Stimulated activated naive CD4-positive, alpha-beta T cell (primary cell): ENCODE measurements at regions not wholly inside any gene's neighbourhood (a gene's known extent, or its start where the extent isn't known, plus 50 kb on each side); places are given as distances from the start of the nearest gene placed in this dataset.
"Not testable (repeated sequence)": the region's sequence is repeated elsewhere in the genome, so short reads cannot be mapped to it uniquely, and the experiment has no call there.

ENCODE experiments used
- DNase-seq, 6 experiments: peaks; one replicate each; lab custom pipeline; 2025; lab: John Stamatoyannopoulos, UW

DNA sequence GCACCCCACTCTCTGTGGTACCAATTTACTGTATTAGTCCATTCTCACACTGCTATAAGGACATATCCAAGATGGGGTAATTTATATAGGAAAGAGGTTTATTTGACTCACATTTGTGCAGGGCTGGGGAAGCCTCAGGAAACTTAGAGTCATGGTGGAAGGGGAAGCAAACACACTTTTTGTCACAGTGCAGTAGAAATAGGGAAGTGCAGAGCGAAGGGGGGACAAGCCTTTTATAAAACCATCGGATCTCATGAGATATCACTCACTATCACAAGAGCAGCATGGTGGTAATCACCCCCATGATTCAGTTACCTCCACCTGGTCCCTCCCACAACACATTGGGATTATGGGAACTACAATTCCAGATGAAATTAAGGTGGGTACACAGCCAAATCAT, 766.9 kb upstream of the PCDH10 start:
- DNase-seq: no peak

DNA sequence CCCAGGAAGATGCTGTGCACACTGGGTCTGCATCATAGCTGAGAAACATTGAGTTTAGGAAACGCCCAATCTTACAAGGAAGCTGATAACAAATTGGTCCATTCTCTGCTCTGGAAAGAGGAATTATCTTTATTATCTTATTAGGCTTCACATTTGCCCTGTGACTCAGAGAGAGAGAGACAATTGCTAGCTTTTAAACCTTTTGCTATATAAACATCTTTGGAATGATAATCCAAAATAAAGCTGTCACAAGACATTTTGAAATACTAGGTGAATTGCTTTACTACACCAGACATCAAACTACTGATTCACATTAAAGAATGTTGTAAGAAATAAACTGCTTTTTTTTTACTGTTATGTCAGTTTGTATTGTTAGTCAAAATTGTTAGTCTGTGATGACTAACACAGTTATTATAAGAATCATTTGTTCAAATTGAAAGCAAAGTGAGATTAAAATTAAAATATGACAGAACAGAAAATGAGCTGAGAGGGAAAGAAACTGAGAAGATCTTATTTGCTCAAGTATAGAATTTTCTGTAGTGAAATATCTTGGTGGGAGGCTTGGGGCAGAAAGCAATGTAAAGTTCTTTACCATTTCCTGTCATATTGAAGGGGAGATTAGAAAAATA, 765.4 kb upstream of the PCDH10 start:
- no peak for DNase-seq

GRCh38 chr4:132384709-132385108, 764.4 kb upstream of the PCDH10 start:
- DNase-seq: no peak

GRCh38 chr4:132386130-132386529, 763.0 kb upstream of the PCDH10 start:
- DNase-seq: no peak

DNA sequence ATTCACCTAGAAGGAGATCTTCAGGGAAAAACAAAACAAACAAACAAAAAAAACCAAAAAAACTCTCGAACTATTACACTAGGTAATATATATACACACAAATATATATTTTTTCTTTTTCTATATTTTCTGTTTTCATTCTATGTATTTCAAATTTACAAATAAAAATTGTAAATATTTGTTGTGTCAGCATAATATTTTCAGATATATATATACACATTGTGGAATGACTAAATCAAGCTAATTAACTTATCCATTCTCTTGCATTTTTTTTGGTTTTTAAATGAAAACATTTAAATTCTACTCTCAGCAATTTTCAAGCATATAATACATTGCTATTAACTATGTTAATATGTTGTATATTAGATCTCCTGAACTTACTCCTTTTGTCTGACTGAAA, 762.0 kb upstream of the PCDH10 start:
- DNase-seq: no peak

GRCh38 chr4:132395561-132395960, 753.5 kb upstream of the PCDH10 start:
- DNase-seq: no peak

DNA sequence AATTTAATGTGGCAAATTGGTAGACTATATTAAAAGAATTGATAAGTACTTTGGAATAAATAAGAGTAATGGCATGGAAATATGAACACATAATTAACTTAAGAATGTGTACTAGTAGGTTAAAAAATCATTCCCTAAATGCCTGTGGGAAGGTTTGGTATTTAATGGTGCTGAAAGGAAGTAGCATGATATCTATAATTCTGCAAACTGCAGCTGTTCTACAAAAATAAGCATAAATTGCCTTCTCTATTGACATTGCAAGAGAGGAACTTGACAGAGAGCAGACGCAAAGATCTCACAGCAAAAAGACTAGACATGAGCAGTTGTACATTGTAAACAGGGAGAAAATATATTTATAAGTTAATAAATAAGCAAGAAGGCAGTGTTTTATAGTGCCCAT, 752.5 kb upstream of the PCDH10 start:
- no peak for DNase-seq

- no peak for DNase-seq
Measured at GRCh38 chr4:132417220-132417619, 731.9 kb upstream of the PCDH10 start.

- no peak for DNase-seq
Measured at GRCh38 chr4:132427125-132427524, 722.0 kb upstream of the PCDH10 start.

DNA sequence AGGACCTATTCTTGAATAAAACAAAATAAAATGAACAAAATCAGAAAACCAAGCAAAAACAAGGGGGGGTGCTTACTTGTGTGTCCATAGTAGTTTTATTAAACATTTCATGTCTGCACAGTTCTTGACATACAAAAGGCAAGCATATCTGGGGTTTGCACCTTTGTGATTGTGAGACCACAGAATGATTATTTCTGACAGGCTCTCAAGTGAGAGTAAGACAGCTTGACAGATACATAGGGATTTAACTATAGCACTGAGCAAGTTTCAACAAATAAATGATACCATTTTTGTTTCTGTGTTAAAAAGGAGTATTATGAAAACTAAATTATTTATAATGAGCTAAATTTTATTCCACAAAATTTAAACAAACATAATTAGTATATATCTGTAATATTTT, 712.0 kb upstream of the PCDH10 start:
- DNase-seq: no peak

GRCh38 chr4:132445386-132445785, 703.7 kb upstream of the PCDH10 start:
- DNase-seq: no peak

GRCh38 chr4:132457987-132458386, 691.1 kb upstream of the PCDH10 start:
- not testable (repeated sequence) for DNase-seq

- no peak for DNase-seq
Measured at GRCh38 chr4:132479543-132479942, 669.6 kb upstream of the PCDH10 start.

GRCh38 chr4:132488555-132488954, 660.5 kb upstream of the PCDH10 start:
- DNase-seq: no peak

GRCh38 chr4:132493476-132493875, 655.6 kb upstream of the PCDH10 start:
- DNase-seq: no peak

DNA sequence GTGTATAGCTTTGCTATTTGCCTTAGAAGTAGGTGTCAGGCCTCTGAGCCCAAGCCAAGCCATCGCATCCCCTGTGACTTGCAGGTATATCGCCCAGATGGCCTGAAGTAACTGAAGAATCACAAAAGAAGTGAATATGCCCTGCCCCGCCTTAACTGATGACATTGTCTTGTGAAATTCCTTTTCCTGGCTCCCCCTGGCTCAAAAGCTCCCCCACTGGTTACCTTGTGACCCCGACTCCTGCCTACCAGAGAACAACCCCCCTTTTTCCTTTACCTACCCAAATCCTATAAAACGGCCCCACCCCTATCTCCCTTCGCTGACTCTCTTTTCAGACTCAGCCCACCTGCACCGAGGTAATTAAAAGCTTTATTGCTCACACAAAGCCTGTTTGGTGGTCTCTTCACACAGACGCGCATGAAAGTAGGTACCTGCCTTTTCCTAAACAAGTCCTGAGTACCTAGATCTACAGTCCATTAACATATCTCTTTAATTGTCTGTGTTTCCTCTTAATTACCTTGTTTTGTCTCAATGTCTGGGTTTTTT, 653.8 kb upstream of the PCDH10 start:
- DNase-seq: not testable (repeated sequence)

DNA sequence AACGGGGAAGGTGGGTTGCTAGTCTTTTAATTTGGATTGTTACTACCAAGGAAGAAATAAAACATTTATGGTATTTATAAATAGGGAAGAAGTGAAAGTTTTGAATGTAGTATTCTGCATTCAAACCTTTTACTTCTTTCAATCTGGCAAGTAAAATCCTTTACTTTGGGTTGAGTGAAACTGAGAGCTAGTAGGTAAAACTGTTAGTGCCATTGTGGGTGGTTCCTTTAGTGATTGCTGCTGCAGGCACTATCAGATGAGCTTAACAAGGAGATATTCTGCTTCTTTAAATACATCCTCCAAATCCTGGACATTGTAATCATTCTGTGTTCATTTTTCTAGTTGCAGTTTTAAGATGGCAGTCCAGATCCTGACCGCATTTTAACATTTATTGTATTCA, 650.9 kb upstream of the PCDH10 start:
- DNase-seq: no peak

GRCh38 chr4:132502096-132502552, 647.0 kb upstream of the PCDH10 start:
- DNase-seq: no peak

DNA sequence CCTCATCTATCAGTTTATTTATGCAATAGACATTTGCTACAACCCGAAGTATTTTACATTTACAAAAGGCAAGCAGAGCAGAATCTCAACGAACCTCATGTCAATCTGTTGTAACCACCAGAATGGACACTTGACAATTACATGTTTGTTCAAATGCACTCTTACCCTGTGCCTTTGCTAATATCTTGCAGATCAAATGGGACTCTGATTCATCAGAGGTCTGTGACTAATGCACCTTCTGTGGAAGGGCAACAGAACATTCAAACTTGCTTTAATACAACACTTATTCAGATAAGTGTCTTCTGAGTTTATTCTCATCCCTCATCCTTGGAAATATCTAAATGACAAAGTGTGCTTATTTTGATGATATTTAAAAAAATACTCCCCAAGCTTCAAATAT, 644.7 kb upstream of the PCDH10 start:
- DNase-seq: no peak

- no peak for DNase-seq
Measured at GRCh38 chr4:132506568-132506967, 642.5 kb upstream of the PCDH10 start.

- no peak for DNase-seq
Measured at GRCh38 chr4:132513491-132513890, 635.6 kb upstream of the PCDH10 start.

- no peak for DNase-seq
Measured at GRCh38 chr4:132526652-132527051, 622.4 kb upstream of the PCDH10 start.

DNA sequence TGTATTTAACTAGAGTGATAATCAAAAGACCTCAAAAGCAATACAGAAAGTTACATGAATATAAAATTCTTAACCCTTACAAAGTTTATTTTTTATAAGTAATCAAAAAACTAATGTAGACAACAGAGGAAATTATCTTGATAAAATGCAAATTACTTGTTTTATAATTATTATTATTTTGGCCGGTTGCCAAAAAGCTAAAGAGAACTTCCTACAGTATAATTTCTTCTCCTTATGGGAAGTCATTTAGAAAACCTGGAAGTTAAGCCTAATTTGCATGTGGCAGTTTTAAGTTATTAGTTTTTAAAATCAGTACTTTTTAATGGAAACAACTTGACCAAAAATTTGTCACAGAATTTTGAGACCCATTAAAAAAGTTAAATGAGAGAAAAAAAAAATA, 621.3 kb upstream of the PCDH10 start:
- DNase-seq: no peak

GRCh38 chr4:132530861-132531260, 618.2 kb upstream of the PCDH10 start:
- DNase-seq: no peak
